IMR-90 (cell line): ENCODE measurements at regions not wholly inside any gene's neighbourhood (a gene's known extent, or its start where the extent isn't known, plus 50 kb on each side); places are given as distances from the start of the nearest gene placed in this dataset.

Source experiments
- ATAC-seq: fragments of 200-7000 bp; cut with Tn5 transposase; 2 replicates; pipeline ENCODE4 v1.9.1; 2020; ENCODE audit warnings: low read depth, mild to moderate bottlenecking, moderate library complexity
- BruUV-seq: library from RNA; stranded (reverse); fragments of 400-500 nt; replicated peaks from 2 replicates; lab custom pipeline; 2021; lab: Mats Ljungman, UMichigan
- CTCF ChIA-PET: fragments of 300-600 bp; formaldehyde crosslinking; extraction: SDS; loops from one replicate; lab custom pipeline; 2021; ENCODE audit warnings: antibody characterized with exemption; lab: Yijun Ruan, JAX
- POLR2A ChIA-PET: fragments of 300-600 bp; sonication (Branson Sonifier 250); formaldehyde crosslinking; loops from one replicate; lab custom pipeline; 2022; ENCODE audit warnings: antibody characterized with exemption; ENCODE audit not compliant: unreplicated experiment; lab: Charles Lee
- DNase-seq: peaks from one replicate; pipeline ENCODE4 v3.0.0; 2013
- H2AFZ ChIP-seq: replicated peaks from 2 replicates; pipeline ENCODE3; 2013; ENCODE audit warnings: low read length, mild to moderate bottlenecking; ENCODE audit not compliant: poor library complexity
- H2AK5ac ChIP-seq: 2 replicates; pipeline ENCODE4 v1.6.1; 2013; ENCODE audit warnings: low read depth, low read length, inconsistent platforms
- H2AK9ac ChIP-seq: replicated peaks from 2 replicates; pipeline ENCODE3; 2013; ENCODE audit warnings: mild to moderate bottlenecking, low read depth, low read length, moderate library complexity; ENCODE audit not compliant: poor library complexity
- H2BK120ac ChIP-seq: 2 replicates; pipeline ENCODE4 v1.6.1; 2013; ENCODE audit warnings: low read depth, low read length, inconsistent platforms
- H2BK15ac ChIP-seq: 3 replicates; pipeline ENCODE4 v1.6.1; 2013; ENCODE audit warnings: low read depth, low read length, inconsistent platforms
- H2BK20ac ChIP-seq: 2 replicates; pipeline ENCODE4 v1.6.1; 2013; ENCODE audit warnings: low read depth, mild to moderate bottlenecking, inconsistent platforms, low read length, moderate library complexity
- H2BK5ac ChIP-seq: 2 replicates; pipeline ENCODE4 v1.6.1; 2013; ENCODE audit warnings: mild to moderate bottlenecking, low read depth, low read length, inconsistent platforms; ENCODE audit not compliant: poor library complexity, severe bottlenecking
- H3K14ac ChIP-seq: replicated peaks from 2 replicates; pipeline ENCODE4 v1.6.1; 2013; ENCODE audit warnings: low read depth, low read length, inconsistent platforms
- H3K18ac ChIP-seq: 2 replicates; pipeline ENCODE4 v1.6.1; 2013; ENCODE audit warnings: low read depth, low read length, control low read depth
- H3K23ac ChIP-seq: 2 replicates; pipeline ENCODE4 v1.6.1; 2013; ENCODE audit warnings: low read depth, low read length, inconsistent platforms
- H3K27ac ChIP-seq: 2 replicates; pipeline ENCODE4 v1.5.1; 2013; ENCODE audit warnings: mild to moderate bottlenecking, control low read depth, low read length; ENCODE audit not compliant: insufficient read depth
- H3K27me3 ChIP-seq: 2 replicates; pipeline ENCODE4 v1.6.1; 2013; ENCODE audit warnings: low read length; ENCODE audit not compliant: control insufficient read depth, insufficient read depth
- H3K36me3 ChIP-seq: 2 replicates; pipeline ENCODE4 v1.6.1; 2013; ENCODE audit warnings: low read length, mixed read lengths; ENCODE audit not compliant: control insufficient read depth, insufficient read depth
- H3K4ac ChIP-seq: 2 replicates; pipeline ENCODE4 v1.6.1; 2013; ENCODE audit warnings: low read depth, low read length, inconsistent platforms
- H3K4me1 ChIP-seq: 2 replicates; pipeline ENCODE4 v1.6.1; 2013; ENCODE audit warnings: low read length, mixed read lengths; ENCODE audit not compliant: control insufficient read depth, insufficient read depth
- H3K4me2 ChIP-seq: 2 replicates; pipeline ENCODE4 v1.6.1; 2013; ENCODE audit warnings: low read depth, mild to moderate bottlenecking, control low read depth, low read length, moderate library complexity
- H3K4me3 ChIP-seq: 2 replicates; pipeline ENCODE4 v1.5.1; 2013; ENCODE audit warnings: low read depth, mild to moderate bottlenecking, control low read depth, low read length, moderate library complexity; ENCODE audit not compliant: insufficient read depth
- H3K56ac ChIP-seq: 2 replicates; pipeline ENCODE4 v1.6.1; 2013; ENCODE audit warnings: low read length, inconsistent platforms; ENCODE audit not compliant: insufficient read depth; ENCODE audit errors: extremely low read depth
- H3K79me1 ChIP-seq, 2 experiments: 2 replicates each; pipeline ENCODE4 v1.6.1; 2013; ENCODE audit warnings: low read length in 2 of 2, inconsistent platforms in 1 of 2, low read depth in 1 of 2
- H3K9ac ChIP-seq: 2 replicates; pipeline ENCODE4 v1.6.1; 2013; ENCODE audit warnings: low read depth, low read length, control low read depth
- H3K9me1 ChIP-seq: 2 replicates; pipeline ENCODE4 v1.6.1; 2013; ENCODE audit warnings: low read length, inconsistent platforms; ENCODE audit not compliant: insufficient read depth
- H3K9me3 ChIP-seq: 2 replicates; pipeline ENCODE4 v1.6.1; 2013; ENCODE audit warnings: low read length; ENCODE audit not compliant: control insufficient read depth, insufficient read depth
- H4K20me1 ChIP-seq: 2 replicates; pipeline ENCODE4 v1.6.1; 2013; ENCODE audit warnings: low read length, inconsistent platforms; ENCODE audit not compliant: insufficient read depth
- H4K5ac ChIP-seq: 2 replicates; pipeline ENCODE4 v1.6.1; 2013; ENCODE audit warnings: mild to moderate bottlenecking, low read depth, low read length, control low read depth
- H4K8ac ChIP-seq, 2 experiments: 2 replicates each; pipeline ENCODE4 v1.6.1; 2013; ENCODE audit warnings: low read depth in 2 of 2, low read length in 2 of 2, control low read depth in 1 of 2, inconsistent platforms in 1 of 2
- H4K91ac ChIP-seq: 2 replicates; pipeline ENCODE4 v1.6.1; 2013; ENCODE audit warnings: low read depth, low read length, inconsistent platforms; ENCODE audit not compliant: insufficient read depth
- BHLHE40 ChIP-seq: fragments of 150-350 bp; IDR thresholded peaks from 2 replicates; pipeline ENCODE4 v1.6.1; 2016; ENCODE audit warnings: mild to moderate bottlenecking, low read depth, low read length
- CEBPB ChIP-seq: IDR thresholded peaks from 2 replicates; pipeline ENCODE4 v1.6.1; 2012; ENCODE audit warnings: low read depth, low read length, improper control_type of control experiment
- CHD1 ChIP-seq: IDR thresholded peaks from 2 replicates; pipeline ENCODE4 v1.6.1; 2012; ENCODE audit warnings: low read depth, low read length, improper control_type of control experiment
- FOS ChIP-seq: fragments of 150-350 bp; IDR thresholded peaks from 2 replicates; pipeline ENCODE4 v1.6.1; 2016; ENCODE audit warnings: low read depth, low read length
- MAFK ChIP-seq: IDR thresholded peaks from 2 replicates; pipeline ENCODE4 v1.6.1; 2012; ENCODE audit warnings: low read depth, low read length, improper control_type of control experiment
- MXI1 ChIP-seq: IDR thresholded peaks from 2 replicates; pipeline ENCODE4 v1.6.1; 2012; ENCODE audit warnings: low read depth, mild to moderate bottlenecking, low read length, moderate library complexity, borderline replicate concordance
- NFE2L2 ChIP-seq: fragments of 150-350 bp; IDR thresholded peaks from 2 replicates; pipeline ENCODE4 v1.6.1; 2016; ENCODE audit warnings: low read depth, mild to moderate bottlenecking, low read length
- RAD21 ChIP-seq: IDR thresholded peaks from 2 replicates; pipeline ENCODE4 v1.6.1; 2012; ENCODE audit warnings: low read length, improper control_type of control experiment
- RCOR1 ChIP-seq: IDR thresholded peaks from 2 replicates; pipeline ENCODE4 v1.6.1; 2012; ENCODE audit warnings: mild to moderate bottlenecking, low read length, improper control_type of control experiment; ENCODE audit not compliant: insufficient replicate concordance
- RFX5 ChIP-seq: IDR thresholded peaks from 2 replicates; pipeline ENCODE4 v1.8.0; 2012; ENCODE audit warnings: low read depth, mild to moderate bottlenecking, low read length, moderate library complexity
- SMC3 ChIP-seq: fragments of 150-350 bp; IDR thresholded peaks from 2 replicates; pipeline ENCODE4 v1.6.1; 2016; ENCODE audit warnings: low read depth, mild to moderate bottlenecking, antibody characterized with exemption, low read length, moderate library complexity
- USF2 ChIP-seq: fragments of 150-350 bp; IDR thresholded peaks from 2 replicates; pipeline ENCODE4 v1.6.1; 2017; ENCODE audit warnings: mild to moderate bottlenecking, antibody characterized with exemption, low read length, low read depth
- WGBS, 2 experiments: methylation state at CpG; one replicate each; pipeline versions ENCODE4 v1.1.5 to v1.1.7; 2013; ENCODE audit warnings: missing lambda C conversion rate in 2 of 2; ENCODE audit not compliant: insufficient read length in 1 of 2; ENCODE audit errors: extremely low coverage in 2 of 2; 5-methylcytosine and 5-hydroxymethylcytosine counted together
- dilution Hi-C: fragments of 300-500 bp; cut with HindIII; formaldehyde crosslinking; loops from one replicate; pipeline ENCODE4 v1.14.3; 2018; ENCODE audit warnings: low sequenced_read_pairs; ENCODE audit not compliant: unreplicated experiment
- in situ Hi-C: fragments of 300-500 bp; cut with MboI; formaldehyde crosslinking; loops from 3 replicates; pipeline ENCODE4 v1.14.3; 2019; ENCODE audit warnings: low sequenced_read_pairs, inconsistent platforms, mixed read lengths
- intact Hi-C: fragments of 100-400 bp; cut with micrococcal nuclease; formaldehyde crosslinking; loops from 2 replicates; pipeline ENCODE4 v1.10.0; 2022
- TF ChIP-seq, protein P1 (sequence below): fragments of 150-350 bp; IDR thresholded peaks from 2 replicates; pipeline ENCODE4 v1.6.1; 2016; ENCODE audit warnings: low read depth, mild to moderate bottlenecking, low read length, moderate library complexity, borderline replicate concordance

DNA sequence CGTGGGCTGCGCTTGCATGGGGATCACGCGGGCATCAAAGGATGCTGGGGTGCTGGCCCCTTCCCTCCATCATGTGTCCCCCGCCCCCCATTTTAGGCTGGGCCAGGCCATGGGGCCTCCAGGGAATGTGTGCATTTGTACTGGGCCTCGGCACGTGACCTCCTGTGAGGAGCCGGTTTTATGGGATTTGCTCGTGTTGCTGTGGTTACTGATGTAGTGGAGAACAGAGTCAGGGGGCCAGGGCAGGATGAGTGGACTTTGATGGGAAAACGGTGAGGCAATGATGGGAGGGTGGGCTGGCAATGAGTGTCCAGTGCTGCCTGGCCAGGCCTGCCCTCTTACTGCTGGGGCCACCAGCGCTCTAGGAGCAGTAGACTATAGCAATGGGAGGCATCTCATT, 257.7 kb downstream of the LOXHD1 start:
- no peak overlapping the region for H4K8ac ChIP-seq
- no peak overlapping the region for H3K9ac ChIP-seq
- no peak overlapping the region for H3K56ac ChIP-seq
- no peak for ATAC-seq
- CTCF ChIA-PET = no interaction called here
- no peak overlapping the region for H2AFZ ChIP-seq
- H3K27ac ChIP-seq = no peak overlapping the region
- no peak overlapping the region for H3K4me3 ChIP-seq
- no peak overlapping the region for H4K5ac ChIP-seq
- H3K4me1 ChIP-seq = no peaks in the 10 kb centered on the region
- no peak overlapping the region for H3K4me2 ChIP-seq
- BruUV-seq = no TSS peak
- no peak overlapping the region for H2AK9ac ChIP-seq
- H2BK5ac ChIP-seq = no peak overlapping the region
- POLR2A ChIA-PET = no interaction called here
- dilution Hi-C loops = no loop called here
- no peaks in the 10 kb centered on the region for H3K9me3 ChIP-seq
- no peak overlapping the region for H2AK5ac ChIP-seq
- no peaks in the 10 kb centered on the region for H3K9me1 ChIP-seq
- H2BK15ac ChIP-seq = no peak overlapping the region
- TF ChIP-seq CHD1 = no peak
- no peak for TF ChIP-seq NFE2L2
- TF ChIP-seq, protein P1, sequence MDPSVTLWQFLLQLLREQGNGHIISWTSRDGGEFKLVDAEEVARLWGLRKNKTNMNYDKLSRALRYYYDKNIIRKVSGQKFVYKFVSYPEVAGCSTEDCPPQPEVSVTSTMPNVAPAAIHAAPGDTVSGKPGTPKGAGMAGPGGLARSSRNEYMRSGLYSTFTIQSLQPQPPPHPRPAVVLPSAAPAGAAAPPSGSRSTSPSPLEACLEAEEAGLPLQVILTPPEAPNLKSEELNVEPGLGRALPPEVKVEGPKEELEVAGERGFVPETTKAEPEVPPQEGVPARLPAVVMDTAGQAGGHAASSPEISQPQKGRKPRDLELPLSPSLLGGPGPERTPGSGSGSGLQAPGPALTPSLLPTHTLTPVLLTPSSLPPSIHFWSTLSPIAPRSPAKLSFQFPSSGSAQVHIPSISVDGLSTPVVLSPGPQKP = no peak
- TF ChIP-seq RAD21 = no peak
- TF ChIP-seq FOS = no peak
- no peak for TF ChIP-seq BHLHE40
- TF ChIP-seq RCOR1 = no peak
- TF ChIP-seq MAFK = no peak
- no peak for TF ChIP-seq CEBPB
- TF ChIP-seq RFX5 = no peak
- TF ChIP-seq MXI1 = no peak
- no peak for TF ChIP-seq USF2
- TF ChIP-seq SMC3 = no peak
- no peaks in the 10 kb centered on the region for H3K79me1 ChIP-seq
- intact Hi-C loops = no loop called here
- no peak overlapping the region for H3K4ac ChIP-seq
- H3K36me3 ChIP-seq = no peaks in the 10 kb centered on the region
- no peak overlapping the region for H4K91ac ChIP-seq
- no peak for DNase-seq
- in situ Hi-C loops = no loop called here
- no peak overlapping the region for H3K14ac ChIP-seq
- WGBS, 2 experiments = 80% methylated on average over 1 of the region's 11 CpGs; no CpG with 5 or more reads in 1 of the 2 experiments
- no peaks in the 10 kb centered on the region; the same call in 1 of the 2 replicates for H3K27me3 ChIP-seq
- no peaks in the 10 kb centered on the region for H4K20me1 ChIP-seq
- no peak overlapping the region for H3K18ac ChIP-seq
- H2BK20ac ChIP-seq = no peak overlapping the region
- H2BK120ac ChIP-seq = no peak overlapping the region
- no peak overlapping the region for H3K23ac ChIP-seq
